Calu3 (cell line): ENCODE measurements at regions not wholly inside any gene's neighbourhood (a gene's known extent, or its start where the extent isn't known, plus 50 kb on each side); places are given as distances from the start of the nearest gene placed in this dataset.

Source experiments
- BruUV-seq: library from RNA; stranded (reverse); fragments of 400-500 nt; replicated peaks from 2 replicates; lab custom pipeline; 2021; lab: Mats Ljungman, UMichigan
- CTCF ChIA-PET: fragments of 300-600 bp; sonication (Branson Sonifier 250); formaldehyde crosslinking; loops from one replicate; lab custom pipeline; 2022; ENCODE audit warnings: antibody characterized with exemption; lab: Charles Lee
- DNase-seq: peaks from one replicate; pipeline ENCODE4 v3.0.0; 2022
- H3K27ac Mint-ChIP-seq: one replicate; pipeline ENCODE4 v1.8.0; 2022; ENCODE audit warnings: mixed read lengths; ENCODE audit not compliant: unreplicated experiment
- H3K27me3 Mint-ChIP-seq: one replicate; pipeline ENCODE4 v1.8.0; 2022; ENCODE audit warnings: mixed read lengths; ENCODE audit not compliant: unreplicated experiment
- H3K36me3 Mint-ChIP-seq: one replicate; pipeline ENCODE4 v1.8.0; 2022; ENCODE audit warnings: mild to moderate bottlenecking, moderate library complexity, mixed read lengths; ENCODE audit not compliant: insufficient read depth, unreplicated experiment
- H3K4me1 Mint-ChIP-seq: one replicate; pipeline ENCODE4 v1.8.0; 2022; ENCODE audit warnings: mild to moderate bottlenecking, low read depth, mixed read lengths; ENCODE audit not compliant: unreplicated experiment
- H3K4me3 Mint-ChIP-seq: one replicate; pipeline ENCODE4 v1.8.0; 2022; ENCODE audit warnings: mild to moderate bottlenecking, low read depth, moderate library complexity, mixed read lengths; ENCODE audit not compliant: unreplicated experiment
- H3K9me3 Mint-ChIP-seq: one replicate; pipeline ENCODE4 v1.8.0; 2022; ENCODE audit warnings: low read depth, mixed read lengths; ENCODE audit not compliant: unreplicated experiment
- CTCF ChIP-seq: fragments of 200-600 bp; IDR thresholded peaks from one replicate; pipeline ENCODE4 v1.8.0; 2022; ENCODE audit warnings: antibody characterized with exemption; ENCODE audit not compliant: unreplicated experiment
- intact Hi-C: fragments of 100-400 bp; cut with micrococcal nuclease; formaldehyde crosslinking; loops from one replicate; pipeline ENCODE4 v1.10.0; 2022; ENCODE audit not compliant: unreplicated experiment

DNA sequence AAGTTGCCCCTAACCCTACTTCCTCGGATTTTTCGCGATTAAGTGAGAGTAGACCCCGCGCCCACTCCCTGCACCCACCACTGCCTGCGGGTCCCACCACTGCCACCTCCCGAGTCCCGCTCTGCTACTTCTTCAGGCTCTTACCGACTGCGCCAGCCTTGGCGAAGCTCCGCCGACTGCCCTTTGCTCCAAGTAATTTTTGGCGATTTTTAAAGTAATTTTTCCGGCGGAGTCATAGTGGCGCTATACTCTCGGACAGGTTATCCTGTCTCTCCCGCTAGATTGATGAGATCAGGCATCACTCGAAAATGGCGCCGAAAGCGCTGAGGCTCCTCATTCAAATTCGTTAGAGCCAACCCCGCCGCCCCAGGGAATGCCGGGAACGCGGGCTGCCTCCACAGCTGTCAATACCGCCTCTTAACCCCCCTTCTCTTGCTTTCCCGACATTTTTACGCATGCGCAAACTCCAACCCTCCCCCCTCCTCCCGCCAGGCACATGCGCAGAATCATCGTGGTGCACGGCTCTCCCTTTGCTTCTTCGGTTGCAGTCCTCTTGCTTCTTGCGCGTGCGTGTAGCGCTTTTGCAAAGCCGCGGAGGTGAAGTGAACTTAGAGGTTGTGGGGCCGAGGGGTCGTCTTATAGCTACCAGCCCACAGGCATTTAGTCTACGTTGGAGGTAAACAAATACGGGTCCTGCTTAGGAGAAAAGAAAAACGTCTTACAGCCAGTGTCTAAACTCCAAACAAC, 66.6 kb downstream of the KCNRG start:
- BruUV-seq: no TSS peak

DNA sequence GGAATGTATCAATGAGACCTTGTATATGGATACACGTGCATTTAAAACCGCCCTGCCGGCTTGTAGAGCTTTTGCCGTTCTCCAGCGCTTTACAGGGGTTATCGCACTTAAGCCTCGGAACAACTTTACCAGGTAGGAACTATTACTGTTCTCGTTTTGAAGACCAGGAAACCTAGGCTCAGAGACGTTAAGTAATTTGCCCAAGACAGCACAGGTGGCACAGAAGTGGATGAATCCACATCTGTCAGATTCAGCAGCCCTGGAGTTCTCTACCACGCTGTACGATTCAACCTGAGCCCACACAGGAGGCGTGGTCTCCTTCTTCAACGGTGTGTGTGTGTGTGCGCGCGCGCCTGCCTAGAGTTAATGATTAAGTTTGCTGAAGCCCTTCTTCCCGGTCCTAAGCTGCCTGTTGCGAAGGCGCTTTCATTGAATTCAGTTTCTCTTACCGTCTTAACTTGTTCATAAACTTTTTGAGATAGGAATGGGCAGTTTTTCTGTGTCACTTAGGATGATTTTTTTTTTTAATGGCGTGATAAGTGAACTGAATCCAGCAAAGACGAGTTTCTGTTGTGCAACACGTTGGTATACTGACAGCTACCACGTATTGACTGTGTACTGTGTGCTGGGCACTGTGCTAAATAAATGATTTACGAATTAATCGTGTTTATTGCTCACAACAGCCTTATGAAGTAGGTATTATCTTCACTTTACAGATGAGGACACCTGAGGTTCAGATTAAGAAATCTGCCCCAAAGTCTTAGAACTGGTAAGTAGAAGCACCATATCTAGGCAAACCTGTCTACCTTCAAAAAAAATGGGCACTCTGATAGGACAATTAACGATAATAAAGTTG, 67.4 kb downstream of the KCNRG start:
- intact Hi-C loops: loop anchor here (5.0 kb wide), 3 partner anchors 40 to 285 kb away; partner anchors contain the start of gene TRIM13
- no peaks in the 10 kb centered on the region for H3K4me1 Mint-ChIP-seq
- CTCF ChIA-PET: interaction anchor here (0.6 to 0.9 kb wide), 3 partner anchors 9 to 1074 kb away, joined by 3 read pairs; no protein-coding TSS in a partner anchor
- no peaks in the 10 kb centered on the region for H3K27me3 Mint-ChIP-seq
- BruUV-seq: TSS peak; percentile 65
- no peak for TF ChIP-seq CTCF
- peak overlapping the region; percentile 91 for H3K27ac Mint-ChIP-seq
- peak; percentile 78 for DNase-seq
- H3K4me3 Mint-ChIP-seq: peak overlapping the region; percentile 80
- peaks cover 49% of the 10 kb centered on the region for H3K36me3 Mint-ChIP-seq
- H3K9me3 Mint-ChIP-seq: no peaks in the 10 kb centered on the region

More for the DNA sequence above, 66.6 kb downstream of the KCNRG start:
- no peaks in the 10 kb centered on the region for H3K27me3 Mint-ChIP-seq
- H3K4me3 Mint-ChIP-seq: peak overlapping the region; percentile 80
- intact Hi-C loops: loop anchor here (5.0 kb wide), 3 partner anchors 40 to 285 kb away; partner anchors contain the start of gene TRIM13
- H3K9me3 Mint-ChIP-seq: no peaks in the 10 kb centered on the region
- H3K27ac Mint-ChIP-seq: peak overlapping the region; percentile 91
- H3K4me1 Mint-ChIP-seq: peaks cover 2% of the 10 kb centered on the region
- H3K36me3 Mint-ChIP-seq: peaks cover 49% of the 10 kb centered on the region
- CTCF ChIA-PET: interaction anchor here (0.7 to 2.2 kb wide), 3 partner anchors 44 to 1075 kb away, joined by 3 to 7 read pairs (median 3); partner anchors contain the start of gene TRIM13
- no peak for TF ChIP-seq CTCF
- peak; percentile 95 for DNase-seq

- H3K9me3 Mint-ChIP-seq: no peaks in the 10 kb centered on the region
- TF ChIP-seq CTCF: no peak
- H3K27ac Mint-ChIP-seq: no peak overlapping the region
- CTCF ChIA-PET: interaction anchor here (0.7 to 1.8 kb wide), 2 partner anchors 22 to 45 kb away, joined by 3 to 4 read pairs; no protein-coding TSS in a partner anchor
- intact Hi-C loops: loop anchor here (1.0 to 2.0 kb wide), 2 partner anchors 447 to 716 kb away; no protein-coding TSS in a partner anchor
- no peak for DNase-seq
- no peak overlapping the region for H3K4me3 Mint-ChIP-seq
- H3K4me1 Mint-ChIP-seq: no peaks in the 10 kb centered on the region
- peaks cover 41% of the 10 kb centered on the region for H3K36me3 Mint-ChIP-seq
- H3K27me3 Mint-ChIP-seq: no peaks in the 10 kb centered on the region
- BruUV-seq: no TSS peak
These were observed 69.8 kb downstream of the KCNRG start for GRCh38 chr13:50085063-50085462.

GRCh38 chr13:50089633-50090032, 74.4 kb downstream of the KCNRG start:
- DNase-seq: no peak
- CTCF ChIA-PET: interaction anchor here (0.6 kb wide), 1 partner anchor 55 kb away, joined by 10 read pairs; no protein-coding TSS in a partner anchor
- TF ChIP-seq CTCF: no peak
- no peaks in the 10 kb centered on the region for H3K27me3 Mint-ChIP-seq
- H3K27ac Mint-ChIP-seq: no peak overlapping the region
- H3K36me3 Mint-ChIP-seq: no peaks in the 10 kb centered on the region
- no TSS peak for BruUV-seq
- no peaks in the 10 kb centered on the region for H3K9me3 Mint-ChIP-seq
- H3K4me3 Mint-ChIP-seq: no peak overlapping the region
- intact Hi-C loops: no loop called here
- no peaks in the 10 kb centered on the region for H3K4me1 Mint-ChIP-seq
